ENCODE measurements at regions not wholly inside any gene's neighbourhood (a gene's known extent, or its start where the extent isn't known, plus 50 kb on each side); places are given as distances from the start of the nearest gene placed in this dataset.

DNA sequence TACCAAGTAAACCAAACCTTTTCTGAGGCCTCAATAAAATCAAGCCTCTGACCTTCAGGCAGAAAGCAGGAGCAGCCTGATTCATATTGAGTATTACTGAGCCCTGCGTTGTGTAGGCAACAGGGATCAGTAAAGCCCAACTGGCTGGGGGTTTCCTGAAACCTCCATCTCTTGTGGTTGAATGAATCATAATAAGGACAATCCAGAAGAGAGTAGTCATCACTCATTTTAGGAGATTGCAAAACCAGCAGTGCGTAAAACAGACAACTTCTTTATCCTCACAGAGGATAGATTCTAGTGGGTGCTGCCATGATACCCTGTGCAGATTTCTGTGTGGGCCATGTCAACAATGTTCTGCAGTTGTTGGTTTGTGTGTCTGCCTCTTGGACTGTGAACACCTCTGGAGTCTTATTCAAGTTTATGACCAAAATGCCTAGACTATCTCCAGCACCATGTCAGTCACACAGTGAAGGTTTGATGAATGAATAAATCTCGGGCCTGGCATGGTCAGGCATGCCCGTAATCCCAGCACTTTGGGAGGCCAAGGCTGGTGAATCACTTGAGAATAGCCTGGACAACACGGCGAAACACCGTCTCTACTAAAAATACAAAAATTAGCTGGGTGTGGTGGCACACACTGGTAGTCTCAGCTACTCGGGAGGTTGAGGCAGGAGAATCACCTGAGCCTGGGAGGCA, 51.8 kb upstream of the RAB27B start:
- no peak overlapping the region for H3K4me2 ChIP-seq (ENCODE audit: low read depth, low read length, poor library complexity, severe bottlenecking)
- no peaks in the 10 kb centered on the region for H3K79me2 ChIP-seq (ENCODE audit: low read length)
- no peak overlapping the region for H3K4me3 ChIP-seq (ENCODE audit: low read length)
- H3K36me3 ChIP-seq (ENCODE audit: insufficient read depth, low read length): no peaks in the 10 kb centered on the region
- H3K9ac ChIP-seq (ENCODE audit: low read length): no peak overlapping the region
- no peaks in the 10 kb centered on the region for H3K9me2 ChIP-seq (replicated peaks; ENCODE audit: insufficient read depth, low read length)
- no peak overlapping the region for H3K27ac ChIP-seq (ENCODE audit: low read length)
- H3K27me3 ChIP-seq (ENCODE audit: low read length): no peaks in the 10 kb centered on the region
- no peaks in the 10 kb centered on the region for H3K4me1 ChIP-seq (ENCODE audit: low read length)
- no peak overlapping the region for H2AFZ ChIP-seq (ENCODE audit: low read length)
- no peaks in the 10 kb centered on the region for H3K9me3 ChIP-seq (ENCODE audit: low read length)
- H4K20me1 ChIP-seq (ENCODE audit: insufficient read depth, low read depth, low read length): no peaks in the 10 kb centered on the region
- DNase-seq: no peak

DNA sequence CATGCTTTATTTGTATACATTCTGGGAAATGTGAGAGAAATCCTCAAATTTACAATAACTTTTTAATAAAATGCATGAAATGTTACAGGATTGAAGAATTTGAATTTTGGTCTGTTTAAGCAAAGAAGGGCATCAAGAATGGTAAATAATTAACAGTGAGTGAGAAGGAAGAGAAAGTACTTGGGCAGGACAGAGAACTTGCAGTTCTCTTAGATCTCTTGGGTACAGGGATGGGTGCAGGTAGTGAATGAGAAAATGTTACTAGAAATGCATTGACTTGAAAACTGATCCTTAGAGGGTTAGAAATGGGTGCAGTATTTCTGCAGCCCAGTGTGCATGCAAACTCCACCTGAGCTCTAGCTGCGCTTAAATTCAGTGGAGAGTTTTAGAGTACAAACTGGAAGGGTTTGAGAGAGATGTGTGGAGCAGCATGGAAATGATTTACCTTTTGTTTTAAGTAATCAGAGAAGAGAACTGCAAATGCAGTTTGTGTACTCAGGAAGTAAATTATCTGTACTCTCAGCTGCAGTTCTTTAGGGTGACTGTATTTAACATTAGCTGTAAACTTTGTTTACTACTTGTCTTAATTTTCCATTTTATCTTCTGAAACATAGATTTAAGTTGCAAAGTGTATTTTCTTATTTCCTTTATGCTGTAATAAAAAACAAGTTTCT, 51.0 kb upstream of the RAB27B start:
- no peak overlapping the region for H2AFZ ChIP-seq (ENCODE audit: low read length)
- H3K4me2 ChIP-seq (ENCODE audit: low read depth, low read length, poor library complexity, severe bottlenecking): no peak overlapping the region
- no peak overlapping the region for H3K4me3 ChIP-seq (ENCODE audit: low read length)
- H3K79me2 ChIP-seq (ENCODE audit: low read length): no peaks in the 10 kb centered on the region
- no peaks in the 10 kb centered on the region for H4K20me1 ChIP-seq (ENCODE audit: insufficient read depth, low read depth, low read length)
- no peaks in the 10 kb centered on the region for H3K36me3 ChIP-seq (ENCODE audit: insufficient read depth, low read length)
- no peak for DNase-seq
- no peaks in the 10 kb centered on the region for H3K4me1 ChIP-seq (ENCODE audit: low read length)
- H3K27ac ChIP-seq (ENCODE audit: low read length): no peak overlapping the region
- no peaks in the 10 kb centered on the region for H3K9me3 ChIP-seq (ENCODE audit: low read length)
- no peaks in the 10 kb centered on the region for H3K9me2 ChIP-seq (replicated peaks; ENCODE audit: insufficient read depth, low read length)
- no peak overlapping the region for H3K9ac ChIP-seq (ENCODE audit: low read length)
- no peaks in the 10 kb centered on the region for H3K27me3 ChIP-seq (ENCODE audit: low read length)

DNA sequence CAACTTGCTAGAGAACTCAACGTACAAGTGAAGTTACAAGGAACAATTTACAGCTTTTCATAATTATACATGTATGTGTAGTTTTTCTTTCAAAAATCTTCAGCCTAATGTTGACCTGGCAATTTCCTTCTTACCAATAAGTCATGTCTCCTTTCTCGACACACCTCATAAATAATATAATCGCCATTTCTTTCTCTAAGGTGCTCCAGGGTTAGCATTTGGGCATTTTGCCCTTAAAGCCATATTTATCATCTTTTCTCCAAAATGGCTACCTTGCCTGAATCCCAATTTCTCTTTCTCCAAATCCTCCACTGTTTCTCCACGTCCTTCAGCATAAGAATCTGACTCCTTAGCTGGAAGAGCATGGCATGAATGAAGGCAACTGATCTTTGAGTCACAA, 50.3 kb upstream of the RAB27B start:
- no peaks in the 10 kb centered on the region for H3K27me3 ChIP-seq (ENCODE audit: low read length)
- H3K36me3 ChIP-seq (ENCODE audit: insufficient read depth, low read length): no peaks in the 10 kb centered on the region
- no peak overlapping the region for H3K4me2 ChIP-seq (ENCODE audit: low read depth, low read length, poor library complexity, severe bottlenecking)
- no peak overlapping the region for H3K27ac ChIP-seq (ENCODE audit: low read length)
- H3K9ac ChIP-seq (ENCODE audit: low read length): no peak overlapping the region
- no peak overlapping the region for H3K4me3 ChIP-seq (ENCODE audit: low read length)
- DNase-seq: no peak
- H4K20me1 ChIP-seq (ENCODE audit: insufficient read depth, low read depth, low read length): no peaks in the 10 kb centered on the region
- H2AFZ ChIP-seq (ENCODE audit: low read length): no peak overlapping the region
- H3K9me2 ChIP-seq (replicated peaks; ENCODE audit: insufficient read depth, low read length): no peaks in the 10 kb centered on the region
- no peaks in the 10 kb centered on the region for H3K9me3 ChIP-seq (ENCODE audit: low read length)
- H3K79me2 ChIP-seq (ENCODE audit: low read length): no peaks in the 10 kb centered on the region
- no peaks in the 10 kb centered on the region for H3K4me1 ChIP-seq (ENCODE audit: low read length)
